ENCODE measurements at regions not wholly inside any gene's neighbourhood (a gene's known extent, or its start where the extent isn't known, plus 50 kb on each side); places are given as distances from the start of the nearest gene placed in this dataset.

- ChIA-PET CTCF (interaction anchor here (0.7 kb wide), 1 partner anchor 24 kb away, joined by 3 read pairs; no protein-coding TSS in a partner anchor), POLR2A (ENCODE audit: unreplicated experiment) (no interaction called here)
- H3K9me1 ChIP-seq (ENCODE audit: insufficient read depth, low read length) = no peaks in the 10 kb centered on the region
- no peaks in the 10 kb centered on the region for H3K79me1 ChIP-seq (ENCODE audit: low read depth in 1 of 2, low read length in 2 of 2)
- no peak overlapping the region for H3K23ac ChIP-seq (ENCODE audit: low read depth, low read length)
- H2BK20ac ChIP-seq (ENCODE audit: low read depth, low read length) = no peak overlapping the region
- no peaks in the 10 kb centered on the region for H3K36me3 ChIP-seq (ENCODE audit: control insufficient read depth, insufficient read depth, low read length)
- no peak overlapping the region for H4K8ac ChIP-seq (ENCODE audit: low read depth in 2 of 2, low read length in 2 of 2)
- H4K5ac ChIP-seq (ENCODE audit: low read depth, low read length) = no peak overlapping the region
- no peak overlapping the region for H3K4me2 ChIP-seq (ENCODE audit: low read depth, low read length)
- no peak overlapping the region for H2BK15ac ChIP-seq (ENCODE audit: low read depth, low read length)
- no peak overlapping the region for H3K4ac ChIP-seq (ENCODE audit: low read depth, low read length)
- H2BK120ac ChIP-seq (ENCODE audit: low read depth, low read length) = no peak overlapping the region
- no peaks in the 10 kb centered on the region for H3K27me3 ChIP-seq (ENCODE audit: control insufficient read depth, insufficient read depth, low read length)
- H3K18ac ChIP-seq (ENCODE audit: low read depth, low read length) = no peak overlapping the region
- no peak overlapping the region for H2AFZ ChIP-seq (replicated peaks; ENCODE audit: low read length, poor library complexity)
- no peaks in the 10 kb centered on the region for H3K4me1 ChIP-seq (ENCODE audit: control insufficient read depth, insufficient read depth, low read length)
- H3K14ac ChIP-seq (replicated peaks; ENCODE audit: low read depth, low read length) = no peak overlapping the region
- H3K9me3 ChIP-seq (ENCODE audit: control insufficient read depth, insufficient read depth, low read length) = no peaks in the 10 kb centered on the region
- DNase-seq (peak; percentile 26), ATAC-seq (ENCODE audit: low read depth) (no peak; the same call in 1 of the 2 replicates)
- dilution Hi-C loops (cut with HindIII; ENCODE audit: low sequenced_read_pairs, unreplicated experiment) = no loop called here
- no peak overlapping the region for H2AK5ac ChIP-seq (ENCODE audit: low read depth, low read length)
- H4K20me1 ChIP-seq (ENCODE audit: insufficient read depth, low read length) = no peaks in the 10 kb centered on the region
- BruUV-seq (replicated peaks) = no TSS peak
- no peak overlapping the region for H2BK5ac ChIP-seq (ENCODE audit: low read depth, low read length, poor library complexity, severe bottlenecking)
- H4K91ac ChIP-seq (ENCODE audit: insufficient read depth, low read depth, low read length) = no peak overlapping the region
- WGBS, 2 experiments (ENCODE audit: extremely low coverage in 2 of 2, insufficient read length in 1 of 2) = 40% methylated on average over 1 of the region's 3 CpGs; no CpG with 5 or more reads in 1 of the 2 experiments
- in situ Hi-C loops (cut with MboI; ENCODE audit: low sequenced_read_pairs) = no loop called here
- no peak overlapping the region for H3K27ac ChIP-seq (ENCODE audit: insufficient read depth, low read length)
- intact Hi-C loops (cut with micrococcal nuclease) = no loop called here
- no peak overlapping the region for H3K56ac ChIP-seq (ENCODE audit: extremely low read depth, insufficient read depth, low read length)
- no peak overlapping the region for H3K9ac ChIP-seq (ENCODE audit: low read depth, low read length)
- TF ChIP-seq BHLHE40 (IDR thresholded peaks at IDR 0.05; ENCODE audit: low read depth, low read length) (no peak), RCOR1 (IDR thresholded peaks at IDR 0.05; ENCODE audit: insufficient replicate concordance, low read length) (no peak), CEBPB (IDR thresholded peaks at IDR 0.05; ENCODE audit: low read depth, low read length) (no peak), POLR2A (IDR thresholded peaks at IDR 0.05; ENCODE audit: low read depth, low read length) (no peak), USF2 (IDR thresholded peaks at IDR 0.05; ENCODE audit: low read depth, low read length) (no peak), RAD21 (IDR thresholded peaks at IDR 0.05; ENCODE audit: low read length) (no peak), FOS (IDR thresholded peaks at IDR 0.05; ENCODE audit: low read depth, low read length) (no peak), RFX5 (IDR thresholded peaks at IDR 0.05; ENCODE audit: low read depth, low read length) (no peak), MAFK (IDR thresholded peaks at IDR 0.05; ENCODE audit: low read depth, low read length) (no peak), NFE2L2 (IDR thresholded peaks at IDR 0.05; ENCODE audit: low read depth, low read length) (no peak), MXI1 (IDR thresholded peaks at IDR 0.05; ENCODE audit: borderline replicate concordance, low read depth, low read length) (no peak), SMC3 (IDR thresholded peaks at IDR 0.05; ENCODE audit: low read depth, low read length) (no peak), MAZ (IDR thresholded peaks at IDR 0.05; ENCODE audit: borderline replicate concordance, low read depth, low read length) (no peak), CHD1 (IDR thresholded peaks at IDR 0.05; ENCODE audit: low read depth, low read length) (no peak)
- TF ChIP-seq, protein P1, sequence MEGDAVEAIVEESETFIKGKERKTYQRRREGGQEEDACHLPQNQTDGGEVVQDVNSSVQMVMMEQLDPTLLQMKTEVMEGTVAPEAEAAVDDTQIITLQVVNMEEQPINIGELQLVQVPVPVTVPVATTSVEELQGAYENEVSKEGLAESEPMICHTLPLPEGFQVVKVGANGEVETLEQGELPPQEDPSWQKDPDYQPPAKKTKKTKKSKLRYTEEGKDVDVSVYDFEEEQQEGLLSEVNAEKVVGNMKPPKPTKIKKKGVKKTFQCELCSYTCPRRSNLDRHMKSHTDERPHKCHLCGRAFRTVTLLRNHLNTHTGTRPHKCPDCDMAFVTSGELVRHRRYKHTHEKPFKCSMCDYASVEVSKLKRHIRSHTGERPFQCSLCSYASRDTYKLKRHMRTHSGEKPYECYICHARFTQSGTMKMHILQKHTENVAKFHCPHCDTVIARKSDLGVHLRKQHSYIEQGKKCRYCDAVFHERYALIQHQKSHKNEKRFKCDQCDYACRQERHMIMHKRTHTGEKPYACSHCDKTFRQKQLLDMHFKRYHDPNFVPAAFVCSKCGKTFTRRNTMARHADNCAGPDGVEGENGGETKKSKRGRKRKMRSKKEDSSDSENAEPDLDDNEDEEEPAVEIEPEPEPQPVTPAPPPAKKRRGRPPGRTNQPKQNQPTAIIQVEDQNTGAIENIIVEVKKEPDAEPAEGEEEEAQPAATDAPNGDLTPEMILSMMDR (conservative IDR thresholded peaks at IDR 0.05; ENCODE audit: low read depth, low read length) = no peak
- TF ChIP-seq, protein P2, sequence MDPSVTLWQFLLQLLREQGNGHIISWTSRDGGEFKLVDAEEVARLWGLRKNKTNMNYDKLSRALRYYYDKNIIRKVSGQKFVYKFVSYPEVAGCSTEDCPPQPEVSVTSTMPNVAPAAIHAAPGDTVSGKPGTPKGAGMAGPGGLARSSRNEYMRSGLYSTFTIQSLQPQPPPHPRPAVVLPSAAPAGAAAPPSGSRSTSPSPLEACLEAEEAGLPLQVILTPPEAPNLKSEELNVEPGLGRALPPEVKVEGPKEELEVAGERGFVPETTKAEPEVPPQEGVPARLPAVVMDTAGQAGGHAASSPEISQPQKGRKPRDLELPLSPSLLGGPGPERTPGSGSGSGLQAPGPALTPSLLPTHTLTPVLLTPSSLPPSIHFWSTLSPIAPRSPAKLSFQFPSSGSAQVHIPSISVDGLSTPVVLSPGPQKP (IDR thresholded peaks at IDR 0.05; ENCODE audit: borderline replicate concordance, low read depth, low read length) = no peak
- no peak overlapping the region for H3K4me3 ChIP-seq (ENCODE audit: insufficient read depth, low read depth, low read length)
- no peak overlapping the region for H2AK9ac ChIP-seq (replicated peaks; ENCODE audit: low read depth, low read length, poor library complexity)
Measured at GRCh38 chr5:103667068-103667467, 104.5 kb upstream of the NUDT12 start.

All from IMR-90 (cell line).